MM.1S (cell line): ENCODE measurements at regions not wholly inside any gene's neighbourhood (a gene's known extent, or its start where the extent isn't known, plus 50 kb on each side); places are given as distances from the start of the nearest gene placed in this dataset.

Experiments used
- DNase-seq: peaks from one replicate; pipeline ENCODE4 v3.0.0-alpha.2; 2015
- H2AFZ ChIP-seq: fragments of 300-600 bp; sonication (generic); 2 replicates; pipeline ENCODE4 v1.6.0; 2016; ENCODE audit warnings: antibody characterized with exemption, low read length
- H3F3A ChIP-seq: fragments of 300-600 bp; sonication (generic); 2 replicates; pipeline ENCODE4 v1.6.1; 2016; ENCODE audit warnings: mild to moderate bottlenecking, antibody characterized with exemption, low read length, moderate library complexity, mixed read lengths; ENCODE audit not compliant: insufficient read depth
- H3K27ac ChIP-seq: fragments of 300-600 bp; sonication (generic); 2 replicates; pipeline ENCODE4 v1.5.1; 2016; ENCODE audit warnings: mild to moderate bottlenecking, low read length
- H3K27me3 ChIP-seq: fragments of 300-600 bp; sonication (generic); replicated peaks from 2 replicates; pipeline ENCODE4 v1.6.0; 2016; ENCODE audit warnings: low read length; ENCODE audit not compliant: insufficient read depth
- H3K36me3 ChIP-seq: fragments of 300-600 bp; sonication (generic); replicated peaks from 2 replicates; pipeline ENCODE4 v1.6.1; 2016; ENCODE audit warnings: mild to moderate bottlenecking, low read length, mixed read lengths; ENCODE audit not compliant: insufficient read depth
- H3K4me1 ChIP-seq: fragments of 300-600 bp; sonication (generic); 2 replicates; pipeline ENCODE4 v1.6.1; 2016; ENCODE audit warnings: low read length, mixed read lengths
- H3K4me2 ChIP-seq: fragments of 300-600 bp; sonication (generic); 2 replicates; pipeline ENCODE4 v1.6.0; 2016; ENCODE audit warnings: low read depth, low read length
- H3K4me3 ChIP-seq: fragments of 300-600 bp; sonication (generic); 2 replicates; pipeline ENCODE4 v1.5.1; 2016; ENCODE audit warnings: low read length, mixed read lengths
- H3K79me2 ChIP-seq: fragments of 300-600 bp; sonication (generic); 2 replicates; pipeline ENCODE4 v1.6.1; 2016; ENCODE audit warnings: mixed run types, low read length, mixed read lengths
- H3K9ac ChIP-seq: fragments of 300-600 bp; sonication (generic); 2 replicates; pipeline ENCODE4 v1.6.1; 2016; ENCODE audit warnings: low read length, mixed read lengths
- H3K9me2 ChIP-seq: fragments of 300-600 bp; sonication (generic); replicated peaks from 2 replicates; pipeline ENCODE4 v1.6.1; 2016; ENCODE audit warnings: mild to moderate bottlenecking, low read length, mixed read lengths; ENCODE audit not compliant: insufficient read depth
- H3K9me3 ChIP-seq: fragments of 300-600 bp; sonication (generic); replicated peaks from 2 replicates; pipeline ENCODE4 v1.6.1; 2016; ENCODE audit warnings: mild to moderate bottlenecking, low read length, mixed read lengths; ENCODE audit not compliant: insufficient read depth
- H4K20me1 ChIP-seq: fragments of 300-600 bp; sonication (generic); 2 replicates; pipeline ENCODE4 v1.6.1; 2016; ENCODE audit warnings: mild to moderate bottlenecking, low read length, moderate library complexity, mixed read lengths; ENCODE audit not compliant: insufficient read depth
- EZH2 ChIP-seq: fragments of 300-600 bp; sonication (generic); optimal IDR thresholded peaks from 2 replicates; pipeline ENCODE3; 2017; ENCODE audit warnings: low read depth, mild to moderate bottlenecking, antibody characterized with exemption, low read length, mixed read lengths
- EZH2phosphoT487 ChIP-seq: fragments of 300-600 bp; sonication (generic); IDR thresholded peaks from 2 replicates; pipeline ENCODE4 v1.6.1; 2018; ENCODE audit warnings: antibody characterized with exemption, low read length
- TF ChIP-seq, protein P1 (sequence below): fragments of 300-600 bp; sonication (generic); IDR thresholded peaks from 2 replicates; pipeline ENCODE4 v1.5.1; 2016; ENCODE audit warnings: antibody characterized with exemption, low read length, mixed read lengths

GRCh38 chr20:39188266-39188765 lies 226.2 kb downstream of the DHX35 start:
- TF ChIP-seq, protein P1, sequence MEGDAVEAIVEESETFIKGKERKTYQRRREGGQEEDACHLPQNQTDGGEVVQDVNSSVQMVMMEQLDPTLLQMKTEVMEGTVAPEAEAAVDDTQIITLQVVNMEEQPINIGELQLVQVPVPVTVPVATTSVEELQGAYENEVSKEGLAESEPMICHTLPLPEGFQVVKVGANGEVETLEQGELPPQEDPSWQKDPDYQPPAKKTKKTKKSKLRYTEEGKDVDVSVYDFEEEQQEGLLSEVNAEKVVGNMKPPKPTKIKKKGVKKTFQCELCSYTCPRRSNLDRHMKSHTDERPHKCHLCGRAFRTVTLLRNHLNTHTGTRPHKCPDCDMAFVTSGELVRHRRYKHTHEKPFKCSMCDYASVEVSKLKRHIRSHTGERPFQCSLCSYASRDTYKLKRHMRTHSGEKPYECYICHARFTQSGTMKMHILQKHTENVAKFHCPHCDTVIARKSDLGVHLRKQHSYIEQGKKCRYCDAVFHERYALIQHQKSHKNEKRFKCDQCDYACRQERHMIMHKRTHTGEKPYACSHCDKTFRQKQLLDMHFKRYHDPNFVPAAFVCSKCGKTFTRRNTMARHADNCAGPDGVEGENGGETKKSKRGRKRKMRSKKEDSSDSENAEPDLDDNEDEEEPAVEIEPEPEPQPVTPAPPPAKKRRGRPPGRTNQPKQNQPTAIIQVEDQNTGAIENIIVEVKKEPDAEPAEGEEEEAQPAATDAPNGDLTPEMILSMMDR = no peak
- TF ChIP-seq EZH2 = no peak
- no peak for TF ChIP-seq EZH2phosphoT487
- H3K79me2 ChIP-seq = no peaks in the 10 kb centered on the region
- H3K4me3 ChIP-seq = no peak overlapping the region
- no peak overlapping the region for H2AFZ ChIP-seq
- H3K9me3 ChIP-seq = no peaks in the 10 kb centered on the region
- H3K27ac ChIP-seq = no peak overlapping the region
- no peak overlapping the region for H3K4me2 ChIP-seq
- no peaks in the 10 kb centered on the region for H3K9me2 ChIP-seq
- no peaks in the 10 kb centered on the region for H4K20me1 ChIP-seq
- H3K9ac ChIP-seq = no peak overlapping the region
- no peaks in the 10 kb centered on the region for H3K4me1 ChIP-seq
- no peaks in the 10 kb centered on the region for H3K36me3 ChIP-seq
- no peaks in the 10 kb centered on the region for H3F3A ChIP-seq
- no peaks in the 10 kb centered on the region for H3K27me3 ChIP-seq
- no peak for DNase-seq

DNA sequence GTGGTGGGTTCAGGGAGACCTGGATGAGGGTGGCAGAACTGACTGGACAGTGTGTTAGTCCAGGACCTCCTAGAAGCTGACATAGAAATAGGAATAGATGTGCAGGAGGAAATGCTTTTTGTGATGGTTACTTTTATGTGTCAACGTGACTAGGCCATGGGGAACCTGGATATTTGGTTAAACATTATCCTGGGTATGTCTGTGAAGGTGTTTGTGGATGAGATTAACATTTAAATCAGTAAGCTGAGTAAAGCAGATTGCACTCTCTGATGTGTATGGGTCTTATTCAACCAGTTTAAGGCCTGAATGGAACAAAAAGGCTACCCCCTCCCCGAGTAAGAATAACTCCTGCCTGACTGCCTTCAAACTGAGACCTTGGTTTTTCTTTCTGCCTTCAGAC lies 219.3 kb downstream of the DHX35 start:
- H3K79me2 ChIP-seq = no peaks in the 10 kb centered on the region
- H3K9me3 ChIP-seq = no peaks in the 10 kb centered on the region
- H3K36me3 ChIP-seq = no peaks in the 10 kb centered on the region
- H3F3A ChIP-seq = no peaks in the 10 kb centered on the region
- H4K20me1 ChIP-seq = no peaks in the 10 kb centered on the region
- H3K4me1 ChIP-seq = no peaks in the 10 kb centered on the region
- DNase-seq = no peak
- H3K9ac ChIP-seq = no peak overlapping the region
- H3K4me3 ChIP-seq = no peak overlapping the region
- H3K27me3 ChIP-seq = no peaks in the 10 kb centered on the region
- no peaks in the 10 kb centered on the region for H3K9me2 ChIP-seq
- TF ChIP-seq EZH2 = no peak
- TF ChIP-seq, protein P1 = no peak
- TF ChIP-seq EZH2phosphoT487 = no peak
- H2AFZ ChIP-seq = no peak overlapping the region
- no peak overlapping the region for H3K27ac ChIP-seq
- H3K4me2 ChIP-seq = no peak overlapping the region

DNA sequence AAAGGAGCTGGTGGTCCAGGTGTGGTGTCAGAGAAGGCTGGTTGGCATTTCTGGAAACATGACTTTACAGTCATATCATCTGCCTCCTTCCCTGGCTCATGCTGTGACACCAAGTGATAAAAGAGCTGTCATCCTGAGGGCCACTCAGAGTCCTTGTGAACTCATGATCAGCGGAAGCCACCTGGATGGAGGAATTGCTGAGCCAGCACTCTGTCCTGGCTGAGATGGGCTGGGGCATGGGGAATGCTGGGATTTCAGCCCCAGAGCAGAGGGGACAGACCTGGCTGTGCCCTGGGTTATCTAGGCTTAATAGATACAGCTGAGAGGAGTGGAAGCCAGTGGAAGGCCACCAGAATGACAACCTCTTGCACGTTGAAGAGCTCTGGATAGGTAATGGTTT lies 214.3 kb downstream of the DHX35 start:
- DNase-seq = no peak
- H4K20me1 ChIP-seq = no peaks in the 10 kb centered on the region
- no peaks in the 10 kb centered on the region for H3K9me3 ChIP-seq
- no peaks in the 10 kb centered on the region for H3F3A ChIP-seq
- H3K27me3 ChIP-seq = no peaks in the 10 kb centered on the region
- TF ChIP-seq EZH2 (no peak), EZH2phosphoT487 (no peak)
- TF ChIP-seq, protein P1 = no peak
- no peak overlapping the region for H3K27ac ChIP-seq
- H3K36me3 ChIP-seq = no peaks in the 10 kb centered on the region
- H3K9ac ChIP-seq = no peak overlapping the region
- no peaks in the 10 kb centered on the region for H3K9me2 ChIP-seq
- H3K4me2 ChIP-seq = no peak overlapping the region
- no peak overlapping the region for H2AFZ ChIP-seq
- H3K4me3 ChIP-seq = no peak overlapping the region
- no peaks in the 10 kb centered on the region for H3K79me2 ChIP-seq
- H3K4me1 ChIP-seq = no peaks in the 10 kb centered on the region
